GM18870 (cell line): ENCODE measurements at regions not wholly inside any gene's neighbourhood (a gene's known extent, or its start where the extent isn't known, plus 50 kb on each side); places are given as distances from the start of the nearest gene placed in this dataset.
"Not testable (repeated sequence)": the region's sequence is repeated elsewhere in the genome, so short reads cannot be mapped to it uniquely, and the experiment has no call there.

Source experiments
- ATAC-seq: cut with Tn5 transposase; IDR thresholded peaks from one replicate; pipeline ENCODE4 v1.9.1; 2021; ENCODE audit warnings: moderate library complexity; ENCODE audit not compliant: unreplicated experiment

DNA sequence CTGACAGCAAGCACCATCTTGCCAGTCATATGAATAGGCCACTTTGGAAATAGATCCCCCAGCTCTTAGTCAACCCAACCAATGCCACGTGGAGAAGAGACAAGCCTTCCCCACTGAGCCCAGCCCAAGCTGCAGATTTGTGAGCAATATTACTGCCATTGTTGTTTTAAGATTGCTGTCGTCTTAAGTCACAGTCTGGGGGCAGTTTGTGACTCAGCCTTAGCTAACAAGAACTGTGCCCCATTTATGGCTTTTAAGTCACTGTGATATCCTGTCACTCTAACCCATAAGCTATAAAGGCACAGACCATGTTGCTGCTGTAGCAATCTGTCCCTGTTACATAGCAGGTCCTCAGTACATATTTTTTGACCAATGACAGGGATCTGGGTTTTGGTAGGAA lies 464.2 kb downstream of the MED13L start:
- no peak for ATAC-seq

DNA sequence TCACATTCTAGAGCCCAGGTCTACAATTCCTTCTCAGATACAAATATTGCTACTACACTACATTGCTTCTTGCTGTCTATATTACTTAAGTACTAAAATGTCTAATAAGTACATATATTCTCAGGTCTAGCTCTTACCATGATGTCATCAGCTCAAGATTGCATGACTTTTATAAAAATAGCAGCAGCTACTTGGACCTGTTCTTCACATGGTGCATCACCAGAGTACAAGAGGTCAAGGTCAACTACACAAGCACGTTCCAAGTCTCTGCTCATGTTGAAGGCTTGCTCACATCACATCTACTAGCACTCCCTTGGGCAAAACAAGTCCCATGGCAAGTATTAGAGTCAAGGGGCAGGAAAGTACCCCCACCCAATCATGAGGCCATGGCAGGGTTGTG lies 465.6 kb downstream of the MED13L start:
- no peak for ATAC-seq

DNA sequence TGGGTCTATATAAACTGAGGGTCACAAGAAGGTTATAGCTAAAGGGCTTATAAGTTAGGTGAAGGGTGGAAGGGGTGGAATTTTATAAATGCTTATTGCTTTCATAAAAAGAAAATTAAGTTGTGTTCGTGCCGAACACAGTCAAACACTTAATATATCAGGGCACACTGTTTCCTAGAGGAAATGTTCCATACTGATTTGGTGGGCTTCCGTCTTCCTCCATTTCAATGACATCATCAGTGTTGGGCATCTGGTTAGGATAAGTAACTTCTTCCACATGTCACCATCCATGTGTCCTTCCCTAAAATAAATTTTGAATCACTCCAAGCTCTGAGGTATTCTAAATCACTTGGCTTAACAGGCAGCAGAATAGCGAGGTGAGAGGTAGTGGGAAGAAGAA lies 466.4 kb downstream of the MED13L start:
- ATAC-seq, result no peak

DNA sequence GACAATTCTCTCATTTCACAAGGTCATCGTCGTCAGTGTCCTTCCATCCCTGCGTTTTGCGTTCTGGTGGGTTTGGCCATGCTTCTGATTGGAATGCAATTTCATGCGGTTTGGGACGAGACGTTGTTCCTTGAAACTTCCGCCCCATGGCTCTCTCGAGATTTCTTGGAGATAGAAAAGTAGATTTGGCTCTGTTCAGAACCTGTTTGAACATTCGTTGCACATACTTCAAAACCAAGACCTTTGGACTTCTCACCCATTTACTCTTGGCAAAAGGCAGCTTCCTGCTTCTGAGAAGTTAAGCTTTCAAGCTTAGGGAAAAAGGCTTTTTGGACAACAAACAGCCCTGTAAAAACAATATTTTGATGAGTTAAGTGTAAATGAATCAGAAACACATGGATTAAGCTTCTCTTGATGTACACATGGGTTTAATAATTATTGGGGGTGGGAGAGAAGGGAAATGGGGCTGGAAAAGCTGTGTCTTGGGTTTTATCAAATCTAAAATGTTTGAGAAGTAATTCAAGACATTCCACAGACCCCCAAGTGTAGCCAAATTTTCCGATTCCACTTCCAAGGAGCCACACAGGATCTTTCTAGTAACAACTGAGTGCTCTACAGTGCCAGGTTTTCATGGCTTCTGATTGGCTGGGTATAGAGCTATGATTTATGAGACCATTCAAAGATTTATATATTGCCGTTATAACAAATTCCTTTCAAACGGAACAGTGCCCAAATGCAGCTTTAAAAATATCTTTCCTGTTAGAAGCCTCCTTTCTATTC lies 467.2 kb downstream of the MED13L start:
- no peak for ATAC-seq

DNA sequence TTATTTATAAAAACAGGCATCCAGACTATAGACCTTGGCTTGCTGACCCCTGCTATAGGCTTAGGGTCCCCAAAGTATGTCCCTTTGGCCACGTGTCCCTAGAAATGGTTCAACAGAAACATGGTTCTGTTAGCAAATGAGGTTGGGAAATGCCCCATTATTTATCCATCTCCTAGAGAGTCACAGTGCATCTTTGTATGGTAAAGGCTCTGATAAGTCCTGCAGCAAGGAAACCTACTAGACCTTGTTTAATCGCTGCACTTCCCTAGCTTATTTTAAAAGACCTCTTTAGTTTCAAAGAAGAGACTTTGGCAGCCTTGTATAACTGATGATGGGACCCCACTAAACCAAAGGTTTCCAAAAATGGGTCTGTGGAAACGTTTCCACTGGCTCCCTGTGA lies 471.5 kb downstream of the MED13L start:
- no peak for ATAC-seq

DNA sequence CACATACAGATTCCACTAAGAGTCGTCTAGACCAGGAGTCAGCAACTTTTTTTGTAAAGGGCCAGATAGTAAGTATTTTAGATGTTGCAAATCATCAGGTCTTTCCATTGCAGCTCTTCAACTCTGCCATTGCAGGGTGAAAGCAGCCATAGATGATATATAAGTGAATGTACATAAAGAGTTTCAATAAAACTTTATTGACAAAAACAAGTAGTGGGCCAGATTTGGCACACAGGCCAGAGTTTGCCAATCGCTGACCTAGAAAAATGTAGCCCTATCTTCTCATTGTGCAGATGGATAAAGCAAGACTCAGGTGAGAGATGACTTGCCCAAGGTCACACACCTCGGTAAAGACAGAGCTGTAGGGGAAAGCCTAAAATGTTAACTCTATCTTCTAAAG lies 474.7 kb downstream of the MED13L start:
- ATAC-seq, result no peak

DNA sequence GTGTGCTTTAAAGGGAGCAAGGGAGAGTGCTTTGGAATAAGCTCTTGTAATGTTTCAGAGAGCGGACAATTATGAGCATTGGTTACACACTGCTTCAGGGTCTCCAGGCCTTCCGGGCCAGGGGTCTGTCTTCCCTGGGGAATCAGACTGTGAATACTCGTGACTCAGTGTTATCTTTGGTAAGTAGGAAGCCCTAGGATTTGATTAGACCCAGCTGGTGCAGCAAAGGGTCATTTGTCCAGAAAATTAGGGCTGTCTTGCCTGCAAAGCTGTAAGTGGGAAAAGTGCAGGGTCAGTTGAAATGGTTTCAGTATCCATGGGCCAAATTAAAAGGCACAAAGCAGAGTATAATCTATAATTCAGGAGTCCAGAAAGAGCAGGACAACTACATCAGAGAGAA lies 475.6 kb downstream of the MED13L start:
- ATAC-seq, result no peak

DNA sequence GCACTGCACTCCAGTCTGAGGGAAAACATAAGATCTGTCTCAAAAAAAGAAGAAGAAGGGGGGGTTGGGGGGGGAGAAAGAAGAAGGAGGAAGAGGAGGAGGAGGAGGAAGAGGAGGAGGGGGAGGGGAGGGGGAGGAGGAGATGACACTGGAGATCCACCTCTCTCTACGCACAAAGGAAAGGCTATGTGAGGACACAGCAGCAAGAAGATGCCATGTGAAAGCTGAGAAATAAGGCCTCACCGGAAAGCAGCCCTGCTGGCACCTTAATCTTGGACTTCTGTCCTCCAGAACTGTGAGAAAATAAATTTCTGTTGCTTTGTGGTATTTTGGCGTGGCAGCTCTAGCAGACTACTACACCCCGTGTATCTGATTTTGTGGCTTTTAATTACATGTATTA lies 477.9 kb downstream of the MED13L start:
- ATAC-seq, result no peak

DNA sequence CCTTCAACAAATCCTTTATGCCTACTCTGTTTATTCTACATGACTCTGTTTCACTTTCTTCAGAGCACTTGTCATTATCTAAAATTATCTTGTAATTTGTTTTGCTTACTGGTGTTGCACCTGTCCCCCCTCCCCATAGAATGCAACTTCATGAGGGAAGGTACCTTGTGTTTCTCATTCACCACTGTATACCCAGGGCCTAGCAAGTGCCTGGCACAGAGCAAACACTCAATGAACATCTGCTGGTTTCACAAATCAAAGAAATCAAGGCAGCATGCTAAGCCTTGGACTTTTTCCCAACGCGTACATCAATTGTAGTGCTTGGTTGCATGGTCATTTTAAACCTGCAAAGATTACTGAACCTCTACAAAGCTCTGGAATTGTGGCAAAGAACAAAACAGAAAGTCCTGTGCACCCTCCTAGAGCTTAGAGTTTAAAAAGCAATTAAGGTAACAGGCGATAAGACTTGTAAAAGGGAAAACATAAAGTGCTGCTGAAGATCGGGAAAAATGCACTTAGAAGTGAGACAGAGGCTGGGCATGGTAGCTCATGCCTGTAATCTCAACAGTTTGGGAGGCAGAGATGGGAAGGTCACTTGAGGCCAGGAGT lies 479.1 kb downstream of the MED13L start:
- no peak for ATAC-seq

DNA sequence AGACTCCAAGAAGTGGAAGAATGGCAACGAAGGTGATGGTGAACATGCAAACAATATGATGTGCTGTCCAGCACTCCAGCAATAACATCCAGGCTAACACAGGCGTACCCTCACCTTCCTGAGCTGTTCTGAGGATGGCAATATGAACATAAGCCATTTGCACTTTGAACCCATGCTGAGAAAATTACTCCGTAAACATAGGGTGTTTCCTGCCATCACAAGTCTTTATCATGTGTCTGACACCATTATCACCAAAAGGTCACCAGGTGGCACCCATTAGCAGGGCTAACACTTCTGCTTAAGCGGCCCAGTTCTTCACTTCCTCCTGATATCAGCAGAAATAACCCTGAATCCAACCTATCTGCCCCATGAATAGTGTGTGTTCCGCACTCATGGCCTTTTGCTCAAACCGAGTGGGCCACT lies 482.8 kb downstream of the MED13L start:
- no peak for ATAC-seq

DNA sequence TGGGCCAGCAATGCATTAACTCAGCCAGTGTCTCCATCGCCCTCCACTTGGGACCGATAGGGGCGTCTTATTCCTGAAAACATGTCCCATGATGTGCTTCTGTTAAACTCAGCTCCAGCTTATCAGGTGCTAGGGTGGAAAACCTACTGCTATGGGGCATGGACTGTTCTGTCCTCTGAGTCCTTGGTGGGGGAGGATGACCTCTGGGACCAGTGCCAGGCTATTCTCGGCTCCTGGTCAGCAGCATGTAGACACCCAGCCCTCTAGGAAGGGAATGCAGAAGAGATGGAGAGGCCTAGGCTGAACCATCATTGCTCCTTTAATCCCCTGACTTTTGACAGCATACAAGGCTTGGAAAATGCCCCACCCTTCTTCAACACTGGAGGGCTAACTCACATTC lies 486.2 kb downstream of the MED13L start:
- ATAC-seq, result no peak

DNA sequence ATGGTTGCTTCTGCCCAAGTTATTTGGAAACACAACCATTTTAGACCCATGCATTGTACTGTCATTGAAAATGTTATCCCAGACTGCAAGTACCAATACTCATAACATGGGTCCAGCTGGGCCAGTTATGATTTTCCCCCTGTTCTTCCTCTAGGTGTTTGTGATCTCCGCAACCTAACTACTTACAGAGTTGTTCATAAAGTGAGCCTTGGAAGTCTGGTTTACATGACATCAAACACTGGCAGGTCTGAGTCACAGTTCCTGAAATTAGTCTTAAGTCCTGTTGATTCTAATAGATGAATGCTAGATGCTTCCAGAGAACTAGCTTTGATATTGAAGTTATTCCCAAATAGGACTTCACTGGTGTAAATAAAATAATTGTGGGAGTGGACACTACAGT lies 487.0 kb downstream of the MED13L start:
- no peak for ATAC-seq

DNA sequence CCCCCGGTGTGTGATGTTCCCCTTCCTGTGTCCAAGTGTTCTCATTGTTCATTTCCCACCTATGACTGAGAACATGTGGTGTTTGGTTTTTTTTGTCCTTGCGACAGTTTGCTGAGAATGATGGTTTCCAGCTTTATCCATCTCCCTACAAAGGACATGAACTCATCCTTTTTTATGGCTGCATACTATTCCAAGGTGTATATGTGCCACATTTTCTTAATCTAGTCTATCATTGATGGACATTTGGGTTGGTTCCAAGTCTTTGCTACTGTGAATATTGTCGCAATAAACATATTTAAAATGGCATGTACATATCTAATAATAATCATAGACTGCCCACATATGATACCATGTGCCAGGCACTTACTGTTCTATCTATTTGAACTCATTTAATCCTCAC lies 491.0 kb downstream of the MED13L start:
- not testable (repeated sequence) for ATAC-seq

DNA sequence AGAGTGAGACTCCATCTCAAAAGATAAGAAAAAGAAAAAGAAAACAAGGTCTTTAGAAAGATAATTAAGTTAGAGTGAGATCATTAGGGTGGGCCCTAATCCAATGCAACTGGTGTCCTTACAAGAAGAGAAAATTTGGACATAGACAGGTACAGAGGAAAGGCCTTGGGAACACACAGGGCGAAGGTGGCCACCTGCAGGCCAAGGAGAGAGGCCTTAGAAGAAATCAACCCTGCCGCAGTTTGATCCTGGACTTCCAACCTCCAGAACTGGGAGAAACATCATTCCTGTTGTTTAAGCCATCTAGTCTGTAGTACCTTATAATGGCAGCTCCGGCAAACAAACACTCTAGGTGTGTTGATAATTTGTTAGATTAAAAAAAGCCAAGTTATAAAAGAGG lies 491.9 kb downstream of the MED13L start:
- no peak for ATAC-seq

DNA sequence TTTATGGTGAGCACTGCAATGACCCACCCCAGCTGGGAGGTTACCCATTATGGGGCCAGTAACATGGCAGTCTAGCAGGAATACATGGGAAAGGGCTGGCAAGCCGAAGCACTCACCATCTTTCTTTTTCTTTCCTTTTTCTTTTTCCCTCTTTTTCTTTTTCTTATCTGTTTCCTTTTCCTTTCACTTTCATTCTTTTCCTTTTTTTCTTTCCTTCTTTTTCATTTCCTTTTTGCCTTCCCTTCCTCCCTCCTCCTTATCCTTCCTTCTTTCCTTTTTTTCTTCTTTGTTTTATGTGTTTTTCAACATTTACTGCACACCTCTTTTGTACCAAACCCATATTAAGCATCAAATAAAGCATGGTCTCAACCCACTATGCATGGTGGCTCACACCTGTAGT lies 501.1 kb downstream of the MED13L start:
- ATAC-seq, result no peak

DNA sequence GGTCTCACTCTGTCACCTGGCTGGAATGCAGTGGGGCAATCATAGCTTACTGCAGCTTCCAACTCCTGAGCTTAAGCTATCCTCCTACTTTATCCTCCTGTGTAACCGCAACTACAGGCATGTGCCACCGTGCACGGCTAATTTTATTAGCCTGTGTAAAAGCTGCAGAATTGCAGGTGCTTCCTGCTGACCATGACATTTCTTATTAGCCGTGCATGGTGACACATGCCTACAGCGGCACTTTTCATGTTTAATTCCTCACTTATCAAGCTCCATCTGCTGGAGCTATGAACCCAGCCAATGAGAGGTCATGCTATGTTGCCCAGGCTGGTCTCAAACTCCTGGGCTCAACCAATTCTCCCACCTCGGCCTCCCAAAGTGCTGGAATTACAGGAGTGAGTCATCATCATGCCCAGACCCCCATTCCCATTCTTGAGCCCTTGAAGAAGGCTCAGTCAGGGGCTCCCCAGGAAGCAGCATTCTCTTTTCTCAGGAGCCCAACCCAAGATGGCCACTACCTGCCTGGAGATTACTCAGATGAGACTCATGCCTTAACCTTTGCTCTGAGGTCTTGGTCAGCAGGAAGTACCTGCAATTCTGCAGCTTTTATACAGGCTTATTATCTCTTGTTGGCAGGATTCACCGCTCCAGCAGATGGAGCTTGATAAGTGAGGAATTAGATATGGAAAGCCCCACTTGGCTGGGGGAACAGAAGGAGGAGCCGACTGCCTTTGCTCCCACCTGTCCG lies 503.2 kb downstream of the MED13L start:
- no peak for ATAC-seq

DNA sequence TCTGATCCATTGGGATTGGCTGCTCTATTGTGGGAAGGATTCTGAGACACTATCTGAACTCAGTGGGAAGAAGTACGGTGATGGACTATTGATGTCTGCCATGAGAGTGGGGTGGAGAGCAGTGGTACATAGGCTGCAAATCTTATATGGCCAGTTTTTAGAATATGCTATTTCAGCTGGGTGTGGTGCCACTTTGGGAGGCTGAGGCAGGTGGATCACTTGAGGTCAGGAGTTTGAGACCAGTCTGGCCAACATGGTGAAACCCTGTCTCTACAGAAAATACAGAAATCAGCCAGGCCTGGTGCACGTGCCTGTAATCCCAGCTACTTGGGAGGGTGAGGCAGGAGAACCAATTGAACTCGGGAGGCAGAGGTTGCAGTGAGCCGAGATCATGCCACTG lies 505.9 kb downstream of the MED13L start:
- ATAC-seq, result no peak

DNA sequence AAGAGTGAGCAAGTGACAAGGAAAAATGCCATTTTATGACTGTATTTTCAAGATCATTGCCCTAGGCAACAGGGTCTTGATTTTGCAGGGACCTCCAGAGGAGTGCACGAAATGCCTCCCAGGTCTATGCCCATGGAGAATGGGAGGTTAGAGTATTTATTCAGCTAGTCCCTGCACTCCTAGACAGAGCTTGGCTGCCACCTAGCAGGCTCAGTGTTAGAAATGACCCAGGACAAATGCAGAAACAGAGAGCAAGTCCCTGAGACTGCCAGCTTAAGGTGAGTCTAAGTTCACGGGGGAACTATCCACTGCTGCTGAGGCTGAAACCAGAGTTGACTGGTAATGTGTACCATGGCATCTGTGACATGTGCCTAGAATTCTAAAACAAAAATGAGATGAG lies 506.4 kb downstream of the MED13L start:
- ATAC-seq, result no peak

DNA sequence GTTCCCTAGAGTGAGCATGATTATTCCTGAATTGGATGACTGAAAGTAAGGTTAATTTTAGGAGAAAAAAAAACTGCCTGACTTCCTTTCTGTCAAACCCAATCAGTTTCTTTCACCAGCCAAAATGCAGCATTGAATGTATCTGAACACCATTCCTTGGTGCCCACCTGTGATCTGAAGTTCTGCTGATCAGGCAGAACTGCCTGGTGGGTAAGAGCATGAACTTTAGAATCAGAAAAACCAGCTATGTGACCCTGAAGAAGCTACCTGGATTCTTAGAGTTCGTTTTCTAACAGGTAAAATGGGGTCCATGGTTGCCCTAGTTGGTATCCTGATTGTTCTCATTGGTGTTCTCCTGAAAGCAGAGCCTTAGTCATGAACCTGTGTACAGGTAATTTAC lies 506.9 kb downstream of the MED13L start:
- ATAC-seq, result no peak

DNA sequence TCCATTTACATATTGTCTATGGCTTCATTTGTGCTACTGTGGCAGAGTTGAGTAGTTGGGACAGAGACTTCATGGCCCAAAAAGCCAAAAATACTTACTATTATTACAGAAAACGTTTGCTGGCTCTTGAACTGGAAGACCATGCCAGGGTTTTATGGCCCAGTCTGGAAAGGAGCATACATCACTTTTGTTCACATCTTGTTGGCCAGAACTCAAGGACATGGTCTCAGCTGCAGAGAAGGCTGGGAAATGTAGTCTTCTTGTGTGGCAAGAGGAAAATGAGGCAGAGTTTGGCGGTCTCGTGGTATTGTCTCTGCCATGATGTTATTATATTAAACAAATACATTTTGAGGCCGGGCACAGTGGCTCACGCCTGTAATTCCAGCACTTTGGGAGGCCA lies 509.6 kb downstream of the MED13L start:
- no peak for ATAC-seq

DNA sequence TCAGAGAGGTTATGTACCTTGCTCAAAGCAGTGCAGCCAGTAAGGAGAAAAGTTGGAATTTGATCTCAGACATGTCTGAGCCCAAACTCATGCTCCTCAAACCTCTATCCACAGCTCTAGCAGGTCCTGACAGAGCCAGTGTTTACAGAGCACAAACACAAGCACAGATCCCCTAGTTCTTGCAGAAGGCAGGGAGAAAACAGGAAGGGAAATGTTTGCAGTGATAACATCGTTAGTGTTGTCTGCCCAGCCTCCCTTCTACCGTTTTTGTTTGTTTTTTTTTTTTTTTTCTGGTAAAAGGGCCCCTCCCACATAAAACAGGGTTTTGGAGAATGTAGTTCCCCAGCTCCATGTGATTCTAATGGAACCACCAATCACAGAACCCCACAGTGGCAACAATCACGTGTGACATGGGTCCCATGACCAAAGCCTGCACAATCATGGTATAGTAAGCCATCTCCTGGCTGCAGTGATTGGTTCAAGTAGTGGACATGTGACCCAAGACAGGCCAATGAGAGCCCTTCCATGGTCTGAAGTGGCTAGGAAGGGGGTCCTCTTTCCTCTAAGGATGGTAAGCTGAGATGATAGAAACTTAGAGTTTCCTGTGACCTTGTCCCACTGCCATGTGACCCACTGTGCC lies 513.4 kb downstream of the MED13L start:
- no peak for ATAC-seq

DNA sequence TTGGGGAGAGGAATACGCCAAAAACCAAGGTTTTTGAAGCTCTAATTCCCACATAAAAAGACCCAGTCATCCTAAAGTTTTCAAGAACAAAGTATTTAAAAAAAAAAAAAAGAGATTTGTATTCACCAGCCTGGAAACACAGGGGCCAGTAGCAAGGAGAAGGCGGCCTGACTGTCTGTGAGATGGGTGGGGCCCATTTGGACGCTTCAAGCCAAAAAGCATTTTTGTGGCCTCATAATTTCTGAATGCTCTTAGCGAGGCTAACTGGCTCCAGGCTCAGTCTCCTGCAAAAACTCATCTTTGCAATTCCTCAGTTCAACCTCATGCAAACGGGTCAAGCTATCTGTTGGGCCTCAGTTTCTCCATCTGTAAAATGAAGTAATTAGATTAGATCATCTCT lies 514.1 kb downstream of the MED13L start:
- no peak for ATAC-seq
